ENCODE measurements at regions not wholly inside any gene's neighbourhood (a gene's known extent, or its start where the extent isn't known, plus 50 kb on each side); places are given as distances from the start of the nearest gene placed in this dataset.
"Not testable (repeated sequence)": the region's sequence is repeated elsewhere in the genome, so short reads cannot be mapped to it uniquely, and the experiment has no call there.

DNA sequence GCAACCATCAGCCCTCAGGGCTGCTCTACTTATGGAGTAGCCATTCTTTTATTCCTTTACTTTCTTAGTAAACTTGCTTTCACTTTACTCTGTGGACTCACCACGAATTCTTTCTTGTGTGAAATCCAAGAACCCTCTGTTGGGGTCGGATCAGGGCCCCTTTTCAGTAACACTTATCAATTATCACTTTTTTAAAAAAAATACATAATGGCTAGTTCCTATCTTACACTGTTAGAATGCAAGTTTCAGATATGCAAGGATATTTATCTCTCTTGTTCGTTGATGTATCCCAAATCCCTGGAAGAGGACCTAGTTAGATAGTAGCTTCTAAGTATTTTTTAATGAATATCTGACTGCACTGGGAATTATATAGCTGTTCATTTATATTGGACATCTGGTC, 56.0 kb upstream of the BDP1 start:
- POLR2A ChIA-PET (ENCODE audit: partially characterized antibody): not testable (repeated sequence)

DNA sequence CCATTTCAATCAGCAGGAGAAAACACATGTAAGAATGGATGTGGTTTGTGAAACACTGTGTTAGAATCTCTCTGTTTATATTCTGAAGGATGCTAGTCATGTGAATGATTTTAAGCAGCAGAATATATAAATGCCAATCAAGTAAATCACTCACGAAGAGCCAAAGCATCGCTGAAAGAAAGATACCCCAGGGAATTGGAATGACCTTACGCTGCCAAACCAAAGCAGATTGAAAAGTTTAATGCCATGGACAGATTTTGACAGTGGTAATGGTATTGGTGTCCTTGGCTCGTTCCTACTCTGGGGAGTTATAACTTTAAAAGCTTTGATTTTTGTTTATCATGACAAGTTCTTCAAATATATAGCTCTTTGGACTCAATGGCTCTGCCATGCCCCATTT, 54.8 kb upstream of the BDP1 start:
- FAIRE-seq; H3K23ac ChIP-seq (ENCODE audit: insufficient read length); H3K9ac ChIP-seq (replicated peaks in 1 of 4; ENCODE audit: extremely low read depth in 1 of 4, low read depth in 3 of 4, low read length in 3 of 4); H2BK15ac ChIP-seq (ENCODE audit: low read length); H2BK20ac ChIP-seq (ENCODE audit: low read length); H4K91ac ChIP-seq (replicated peaks; ENCODE audit: insufficient read length, low read length); H2BK12ac ChIP-seq (ENCODE audit: low read depth, low read length); H4K8ac ChIP-seq (ENCODE audit: extremely low read depth, insufficient read depth, low read length); H2BK120ac ChIP-seq (replicated peaks; ENCODE audit: low read depth, low read length); H3K9me3 ChIP-seq (ENCODE audit: insufficient read depth in 2 of 2, low read depth in 1 of 2, low read length in 1 of 2); H2AK5ac ChIP-seq (ENCODE audit: low read depth, low read length); CTCF ChIA-PET (ENCODE audit: partially characterized antibody); H3K4me3 ChIP-seq (ENCODE audit: extremely low read depth in 1 of 4, insufficient read depth in 2 of 4, low read depth in 3 of 4, low read length in 4 of 4); POLR2A ChIA-PET (ENCODE audit: partially characterized antibody); H2AFZ ChIP-seq (ENCODE audit: low read length); H3K79me2 ChIP-seq (ENCODE audit: control insufficient read depth in 1 of 2, insufficient read depth in 2 of 2, low read length in 2 of 2); H3K4me2 ChIP-seq (ENCODE audit: insufficient read depth in 1 of 2, low read depth in 2 of 2, low read length in 2 of 2); H3K4ac ChIP-seq (replicated peaks; ENCODE audit: insufficient read length, low read depth, low read length); H3K18ac ChIP-seq (ENCODE audit: extremely low read depth, low read length); H3K79me1 ChIP-seq (ENCODE audit: low read depth, low read length); H3K36me3 ChIP-seq (ENCODE audit: control insufficient read depth in 2 of 4, insufficient read depth in 4 of 4, low read length in 3 of 4); H3K27ac ChIP-seq (ENCODE audit: low read depth, low read length); H3K14ac ChIP-seq (ENCODE audit: insufficient read length); H2BK5ac ChIP-seq (ENCODE audit: low read depth, low read length); H3K23me2 ChIP-seq (ENCODE audit: low read depth, low read length); DNase-seq (ENCODE audit: low read depth in 1 of 2, low spot score in 2 of 2); H4K20me1 ChIP-seq (replicated peaks in 1 of 2; ENCODE audit: control insufficient read depth in 1 of 2, insufficient read depth in 2 of 2, low read length in 2 of 2); H3K4me1 ChIP-seq (replicated peaks in 1 of 4; ENCODE audit: control insufficient read depth in 3 of 4, insufficient read depth in 4 of 4, low read length in 3 of 4); H3K27me3 ChIP-seq (replicated peaks in 1 of 4; ENCODE audit: control insufficient read depth in 3 of 4, extremely low read depth in 1 of 4, insufficient read depth in 3 of 4, low read length in 3 of 4); H3K56ac ChIP-seq (replicated peaks; ENCODE audit: insufficient read length, low read depth, low read length); H4K5ac ChIP-seq (ENCODE audit: insufficient read length, low read depth, low read length): not testable (repeated sequence)
- 98% methylated on average over 4 of the region's 4 CpGs; no CpG with 5 or more reads in 1 of the 2 experiments for WGBS, 2 experiments (ENCODE audit: extremely low coverage in 1 of 2, insufficient coverage in 1 of 2, insufficient read length in 1 of 2, insufficient replicate concordance in 2 of 2, low coverage in 1 of 2, low lambda C conversion rate in 2 of 2, missing lambda C conversion rate in 1 of 2)

More for the DNA sequence above, 56.0 kb upstream of the BDP1 start:
- H3K4me2 ChIP-seq (ENCODE audit: insufficient read depth in 1 of 2, low read depth in 2 of 2, low read length in 2 of 2); H3K27me3 ChIP-seq (replicated peaks in 1 of 4; ENCODE audit: control insufficient read depth in 3 of 4, extremely low read depth in 1 of 4, insufficient read depth in 3 of 4, low read length in 3 of 4); H2AFZ ChIP-seq (ENCODE audit: low read length); H4K20me1 ChIP-seq (replicated peaks in 1 of 2; ENCODE audit: control insufficient read depth in 1 of 2, insufficient read depth in 2 of 2, low read length in 2 of 2); FAIRE-seq; H3K4ac ChIP-seq (replicated peaks; ENCODE audit: insufficient read length, low read depth, low read length); H3K4me1 ChIP-seq (replicated peaks in 1 of 4; ENCODE audit: control insufficient read depth in 3 of 4, insufficient read depth in 4 of 4, low read length in 3 of 4); H3K23me2 ChIP-seq (ENCODE audit: low read depth, low read length); H3K23ac ChIP-seq (ENCODE audit: insufficient read length); CTCF ChIA-PET (ENCODE audit: partially characterized antibody); H4K5ac ChIP-seq (ENCODE audit: insufficient read length, low read depth, low read length); H3K56ac ChIP-seq (replicated peaks; ENCODE audit: insufficient read length, low read depth, low read length); H4K8ac ChIP-seq (ENCODE audit: extremely low read depth, insufficient read depth, low read length); H3K9ac ChIP-seq (replicated peaks in 1 of 4; ENCODE audit: extremely low read depth in 1 of 4, low read depth in 3 of 4, low read length in 3 of 4); H4K91ac ChIP-seq (replicated peaks; ENCODE audit: insufficient read length, low read length); H2BK15ac ChIP-seq (ENCODE audit: low read length); H3K79me2 ChIP-seq (ENCODE audit: control insufficient read depth in 1 of 2, insufficient read depth in 2 of 2, low read length in 2 of 2); H3K79me1 ChIP-seq (ENCODE audit: low read depth, low read length); H2AK5ac ChIP-seq (ENCODE audit: low read depth, low read length); H2BK12ac ChIP-seq (ENCODE audit: low read depth, low read length); H3K14ac ChIP-seq (ENCODE audit: insufficient read length); H2BK20ac ChIP-seq (ENCODE audit: low read length); H2BK120ac ChIP-seq (replicated peaks; ENCODE audit: low read depth, low read length); DNase-seq (ENCODE audit: low read depth in 1 of 2, low spot score in 2 of 2); H3K4me3 ChIP-seq (ENCODE audit: extremely low read depth in 1 of 4, insufficient read depth in 2 of 4, low read depth in 3 of 4, low read length in 4 of 4); H2BK5ac ChIP-seq (ENCODE audit: low read depth, low read length); H3K18ac ChIP-seq (ENCODE audit: extremely low read depth, low read length); H3K27ac ChIP-seq (ENCODE audit: low read depth, low read length); H3K36me3 ChIP-seq (ENCODE audit: control insufficient read depth in 2 of 4, insufficient read depth in 4 of 4, low read length in 3 of 4); H3K9me3 ChIP-seq (ENCODE audit: insufficient read depth in 2 of 2, low read depth in 1 of 2, low read length in 1 of 2): not testable (repeated sequence)
- 79% methylated on average over 3 of the region's 3 CpGs; no CpG with 5 or more reads in 1 of the 2 experiments for WGBS, 2 experiments (ENCODE audit: extremely low coverage in 1 of 2, insufficient coverage in 1 of 2, insufficient read length in 1 of 2, insufficient replicate concordance in 2 of 2, low coverage in 1 of 2, low lambda C conversion rate in 2 of 2, missing lambda C conversion rate in 1 of 2)
